ENCODE measurements at regions not wholly inside any gene's neighbourhood (a gene's known extent, or its start where the extent isn't known, plus 50 kb on each side); places are given as distances from the start of the nearest gene placed in this dataset.

GRCh38 chr5:168157141-168157540 is 134.3 kb upstream of the WWC1 start:
- TF ChIP-seq RARB (CRISPR knock-in tag; IDR thresholded peaks at IDR 0.05) (no peak), ZNF8 (CRISPR knock-in tag; IDR thresholded peaks at IDR 0.05) (no peak)

Measured in SK-N-SH treated with all-trans-retinoic acid at 6 μM for 48 hours (cell line).